IPS-NIHi7 (cell line): ENCODE measurements at regions not wholly inside any gene's neighbourhood (a gene's known extent, or its start where the extent isn't known, plus 50 kb on each side); places are given as distances from the start of the nearest gene placed in this dataset.
A peak's percentile ranks its signal among the peaks of the same experiment; 100 is the strongest.
"Not testable (repeated sequence)": the region's sequence is repeated elsewhere in the genome, so short reads cannot be mapped to it uniquely, and the experiment has no call there.

ENCODE experiments used
- DNase-seq: peaks from one replicate; pipeline ENCODE4 v3.0.0; 2012; ENCODE audit warnings: mixed read lengths; ENCODE audit errors: extremely low spot score

GRCh38 chr4:159655547-159655946 lies 552.7 kb downstream of the RAPGEF2 start:
- DNase-seq: no peak

DNA sequence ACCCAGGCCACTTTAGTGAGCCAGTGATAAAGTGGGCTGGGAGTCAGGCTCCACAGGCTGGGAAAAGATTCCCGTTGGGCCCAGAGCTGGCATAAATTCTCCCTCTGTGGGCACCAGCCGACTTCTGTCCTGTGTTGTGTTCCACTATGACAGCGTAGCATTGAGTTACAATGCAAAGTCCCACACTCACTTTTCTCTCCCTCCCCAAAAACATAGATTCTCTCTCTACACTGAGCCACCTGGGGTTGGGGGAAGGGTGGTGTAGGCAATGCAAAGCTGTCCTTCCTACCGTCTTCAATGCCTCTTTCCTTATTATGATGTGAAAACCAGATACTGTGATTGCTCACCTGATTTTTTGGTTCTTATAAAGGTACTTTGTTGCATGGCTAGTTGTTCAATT lies 566.2 kb downstream of the RAPGEF2 start:
- DNase-seq: no peak

GRCh38 chr4:159673221-159673620 lies 570.3 kb downstream of the RAPGEF2 start:
- DNase-seq: no peak

DNA sequence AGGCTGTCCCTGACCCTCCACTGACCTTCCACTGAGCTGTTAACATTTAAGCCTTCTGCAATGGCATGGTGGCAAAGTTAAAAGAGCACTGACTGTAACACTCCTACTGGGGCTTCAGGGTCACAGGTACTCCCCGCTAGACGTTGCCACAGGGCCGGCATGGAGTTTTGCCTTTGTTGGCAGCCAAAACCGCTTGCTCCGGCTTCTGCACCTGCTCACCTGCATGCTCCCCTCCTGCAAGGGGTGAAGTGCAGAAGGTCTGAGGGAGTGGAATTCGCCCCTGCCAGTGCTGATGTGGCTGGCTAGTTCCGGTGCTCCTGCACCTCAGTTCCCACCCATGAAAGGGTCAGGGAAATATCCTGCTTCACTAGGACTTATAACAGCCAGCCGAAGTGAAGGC lies 571.4 kb downstream of the RAPGEF2 start:
- no peak for DNase-seq

DNA sequence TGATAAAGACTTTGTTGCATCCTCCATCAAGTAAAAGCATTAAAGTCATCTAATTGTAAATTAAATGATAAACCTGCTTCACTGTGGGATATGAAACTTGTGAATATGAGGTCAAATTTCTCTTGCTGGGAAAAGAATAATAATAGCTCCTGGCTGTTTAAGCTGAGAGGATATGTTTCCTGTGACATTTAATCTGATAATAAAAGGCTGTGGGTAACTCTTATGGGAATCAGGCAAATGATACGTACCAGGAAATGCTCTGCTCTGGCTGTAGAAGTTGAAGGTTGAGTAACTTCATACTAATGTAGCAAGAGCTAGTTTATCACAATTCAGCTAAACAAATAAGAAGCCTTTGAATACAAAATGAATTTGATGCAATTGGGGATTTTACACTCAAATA lies 574.6 kb downstream of the RAPGEF2 start:
- no peak for DNase-seq

- DNase-seq: no peak
Observed at GRCh38 chr4:159682996-159683395, 580.1 kb downstream of the RAPGEF2 start.

DNA sequence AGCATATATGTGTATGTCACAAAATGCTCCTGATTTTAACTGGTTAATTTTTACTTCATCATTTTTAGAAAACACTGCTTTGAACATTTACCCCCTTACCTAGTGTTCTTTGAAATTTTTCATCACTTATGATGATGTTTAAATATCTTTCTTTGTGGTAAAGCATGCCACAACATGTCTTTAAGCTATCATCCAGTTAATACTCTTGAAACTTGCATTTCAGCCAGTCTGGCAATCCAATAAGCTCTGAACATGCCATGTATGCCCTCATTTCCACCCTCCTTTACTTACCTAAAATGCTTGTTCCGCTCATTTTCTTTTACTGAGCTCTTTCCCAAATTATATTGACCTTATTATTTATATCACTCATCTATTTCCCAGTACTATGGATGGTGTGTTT lies 581.2 kb downstream of the RAPGEF2 start:
- no peak for DNase-seq

- DNase-seq: no peak
Observed at GRCh38 chr4:159685340-159686092, 582.6 kb downstream of the RAPGEF2 start.

DNA sequence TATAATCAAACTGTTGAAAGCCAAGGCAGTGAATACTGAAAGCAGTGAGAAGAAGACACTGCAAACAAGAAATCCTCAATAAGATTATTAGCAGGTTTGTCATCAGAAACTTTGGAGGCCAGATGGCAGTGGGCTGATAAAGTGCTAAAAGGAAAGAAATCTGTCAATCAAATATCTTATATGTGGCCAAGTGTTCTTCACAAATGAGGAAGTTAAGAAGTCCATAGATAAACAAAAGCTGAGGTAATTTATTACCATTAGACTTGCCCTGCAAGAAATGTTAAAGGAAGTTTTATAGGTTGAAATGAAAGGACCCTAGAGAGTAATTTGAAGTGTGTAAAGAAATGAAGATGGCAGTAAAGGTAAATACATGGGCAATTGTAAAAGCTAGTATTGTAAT lies 586.6 kb downstream of the RAPGEF2 start:
- DNase-seq: no peak

DNA sequence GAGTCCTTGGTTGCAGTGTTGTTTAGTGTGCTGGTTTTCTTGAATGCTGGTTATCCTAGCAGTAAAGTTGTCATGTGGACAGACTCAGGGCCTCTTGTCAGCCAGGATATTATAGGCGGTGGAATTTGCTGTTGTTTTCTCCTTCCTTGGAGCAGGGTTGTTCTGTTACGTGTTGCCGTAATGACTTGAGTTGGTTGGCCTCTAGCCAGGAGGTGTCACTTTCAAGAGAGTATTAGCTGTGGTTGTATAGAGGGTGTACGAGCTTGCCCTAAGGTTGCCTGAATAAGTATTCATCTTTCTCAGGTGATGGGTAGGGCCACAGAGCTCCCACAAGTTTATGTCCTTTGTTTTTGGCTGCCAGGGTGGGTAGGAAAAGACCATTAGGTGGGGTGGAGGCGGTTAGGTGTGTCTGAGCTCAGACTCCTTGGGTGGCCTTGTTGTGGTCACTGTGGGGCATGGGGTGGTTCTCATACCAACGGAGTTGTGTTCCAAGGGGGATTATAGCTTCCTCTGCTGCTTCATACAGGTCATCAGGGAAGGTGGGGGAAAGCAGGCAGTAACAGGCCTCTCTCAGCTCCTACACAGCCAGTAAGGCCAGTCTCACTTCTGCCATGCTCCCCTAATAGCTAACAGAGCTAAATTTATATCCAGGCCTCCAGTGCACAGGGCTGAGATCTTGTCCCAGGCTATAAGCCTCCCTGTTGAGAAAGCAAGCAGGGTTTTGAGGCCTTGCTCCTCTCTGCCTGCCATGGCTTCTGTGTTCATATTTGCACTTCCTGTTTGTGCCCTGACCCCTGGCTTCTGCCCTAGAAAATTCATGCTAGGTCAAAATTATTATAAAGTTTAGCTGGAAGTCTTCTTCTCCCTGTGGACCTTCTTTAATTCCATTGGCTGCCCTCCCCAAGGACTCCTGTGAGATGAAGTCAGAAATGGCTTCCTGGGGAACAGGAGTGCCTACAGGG lies 594.7 kb downstream of the RAPGEF2 start:
- DNase-seq: no peak

GRCh38 chr4:159698336-159698735 lies 595.5 kb downstream of the RAPGEF2 start:
- no peak for DNase-seq

DNA sequence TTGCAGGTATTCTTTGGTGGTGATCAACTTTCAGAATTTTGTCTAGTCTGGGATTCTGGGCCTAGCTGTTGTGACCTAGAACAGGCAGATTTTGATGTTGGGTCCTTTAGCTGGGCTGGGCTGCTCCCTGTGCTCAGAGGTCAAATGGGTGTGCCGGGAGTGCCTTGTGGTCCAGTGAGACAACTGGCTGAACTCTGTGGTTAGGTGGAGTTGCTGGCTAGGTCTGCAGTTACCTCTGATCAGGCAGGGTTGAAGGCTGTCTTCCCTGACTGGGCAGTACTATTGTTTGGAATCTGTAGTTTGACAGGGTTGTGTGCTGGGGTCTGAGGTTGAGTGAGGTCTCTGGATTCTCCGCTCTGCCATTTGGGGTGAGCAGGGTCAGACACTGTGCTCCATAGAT lies 599.3 kb downstream of the RAPGEF2 start:
- no peak for DNase-seq

DNA sequence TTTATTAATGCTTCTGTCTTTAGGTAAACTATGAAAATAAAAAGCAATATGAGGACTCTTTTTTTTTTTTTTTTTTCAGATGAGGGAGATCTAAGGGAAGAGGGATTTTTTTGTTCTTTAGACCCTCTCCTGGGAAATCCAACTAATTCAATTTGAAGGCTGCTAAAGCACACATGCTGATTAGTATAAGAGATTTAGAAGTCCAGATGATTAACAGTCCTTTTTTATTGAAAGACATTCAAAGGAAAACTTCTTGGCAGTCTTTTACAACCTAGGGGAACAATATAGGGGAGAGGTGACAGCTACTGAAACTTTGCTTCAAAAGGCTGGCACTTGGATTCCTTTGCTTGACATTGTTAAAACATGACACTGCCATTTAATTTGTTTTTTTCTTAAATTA lies 602.5 kb downstream of the RAPGEF2 start:
- DNase-seq: no peak

DNA sequence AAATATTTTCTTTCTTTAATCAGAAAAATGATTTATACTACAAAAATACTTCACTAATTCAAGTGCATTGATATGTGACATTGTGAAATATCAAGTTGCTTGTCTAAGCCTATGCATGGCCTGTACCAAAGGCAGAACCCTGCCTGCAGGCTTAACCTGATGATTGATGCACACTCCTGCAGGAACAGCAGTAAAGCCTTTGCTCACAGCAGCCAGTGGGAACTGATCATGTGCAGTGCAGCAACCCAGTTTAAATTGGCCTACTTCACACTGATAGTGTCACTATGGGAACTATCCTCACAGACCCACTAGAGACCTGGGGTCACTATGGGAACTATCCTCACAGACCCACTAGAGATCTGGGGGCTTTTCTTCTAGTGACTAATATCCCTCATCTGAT lies 603.8 kb downstream of the RAPGEF2 start:
- DNase-seq: no peak

DNA sequence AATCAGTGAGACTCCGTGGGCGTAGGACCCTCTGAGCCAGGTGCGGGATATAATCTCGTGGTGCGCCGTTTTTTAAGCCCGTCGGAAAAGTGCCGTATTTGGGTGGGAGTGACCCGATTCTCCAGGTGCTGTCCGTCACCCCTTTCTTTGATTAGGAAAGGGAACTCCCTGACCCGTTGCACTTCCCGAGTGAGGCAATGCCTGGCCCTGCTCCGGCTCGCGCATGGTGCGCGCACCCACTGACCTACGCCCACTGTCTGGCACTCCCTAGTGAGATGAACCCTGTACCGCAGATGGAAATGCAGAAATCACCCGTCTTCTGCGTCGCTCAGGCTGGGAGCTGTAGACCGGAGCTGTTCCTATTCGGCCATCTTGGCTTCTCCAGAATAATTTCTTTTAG lies 612.3 kb downstream of the RAPGEF2 start:
- DNase-seq: not testable (repeated sequence)

DNA sequence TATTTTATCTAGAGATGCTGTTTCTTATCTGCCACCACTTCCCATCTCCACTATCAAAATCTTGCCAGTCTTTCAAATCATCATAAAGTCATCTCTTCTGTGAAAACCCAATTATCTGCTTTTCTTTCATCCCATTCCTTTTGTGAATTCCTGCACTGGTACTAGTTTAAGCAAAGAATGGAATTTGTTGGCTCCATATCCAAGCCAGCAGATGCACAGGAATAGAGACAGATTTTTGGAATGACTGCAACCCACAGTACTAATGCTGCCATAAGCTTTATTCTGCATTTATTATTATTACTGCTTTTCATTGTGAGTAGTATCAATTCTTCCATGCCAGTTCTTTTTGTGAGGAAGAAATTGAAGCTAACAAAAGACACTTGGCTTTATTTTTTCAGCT lies 616.7 kb downstream of the RAPGEF2 start:
- DNase-seq: no peak

DNA sequence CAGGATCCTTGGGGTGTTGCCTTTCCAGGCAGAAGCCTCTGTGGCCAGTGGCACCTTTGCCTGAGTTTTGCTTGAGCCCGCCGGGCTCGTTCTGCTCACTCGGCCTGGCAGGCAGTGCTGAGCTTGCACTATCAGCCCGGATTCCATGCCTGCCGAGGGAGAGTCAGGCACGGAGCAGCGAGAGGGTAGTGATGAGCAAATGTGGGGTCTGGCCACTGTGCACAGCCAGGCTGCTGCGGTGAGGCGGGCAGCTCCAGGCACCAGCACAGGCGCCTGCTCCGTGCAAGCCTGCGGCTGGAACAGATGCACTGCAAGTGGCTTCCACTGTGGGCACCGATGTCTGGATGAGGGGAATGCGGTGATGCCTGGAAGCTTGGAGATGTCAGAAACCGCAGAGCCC lies 619.2 kb downstream of the RAPGEF2 start:
- no peak for DNase-seq

DNA sequence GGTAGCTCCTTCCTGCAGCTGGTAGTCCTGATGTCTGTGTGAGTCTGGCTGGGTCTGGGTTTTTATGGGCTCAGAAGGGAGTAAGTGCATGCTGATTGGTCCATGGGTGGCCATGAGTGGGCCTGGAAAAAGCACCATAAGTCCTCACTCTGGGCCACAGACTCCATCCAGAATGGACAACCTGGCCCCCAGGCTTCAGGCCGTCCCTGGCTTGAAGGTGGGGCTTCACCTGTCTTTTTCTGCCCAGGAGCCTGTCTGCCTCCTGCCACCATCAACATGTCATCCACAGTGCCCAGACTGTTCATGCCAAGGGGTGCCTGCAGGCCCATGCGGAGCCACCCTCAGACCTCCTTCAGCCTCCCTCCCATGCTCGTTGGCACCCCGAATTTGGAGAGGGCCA lies 620.0 kb downstream of the RAPGEF2 start:
- DNase-seq: no peak

DNA sequence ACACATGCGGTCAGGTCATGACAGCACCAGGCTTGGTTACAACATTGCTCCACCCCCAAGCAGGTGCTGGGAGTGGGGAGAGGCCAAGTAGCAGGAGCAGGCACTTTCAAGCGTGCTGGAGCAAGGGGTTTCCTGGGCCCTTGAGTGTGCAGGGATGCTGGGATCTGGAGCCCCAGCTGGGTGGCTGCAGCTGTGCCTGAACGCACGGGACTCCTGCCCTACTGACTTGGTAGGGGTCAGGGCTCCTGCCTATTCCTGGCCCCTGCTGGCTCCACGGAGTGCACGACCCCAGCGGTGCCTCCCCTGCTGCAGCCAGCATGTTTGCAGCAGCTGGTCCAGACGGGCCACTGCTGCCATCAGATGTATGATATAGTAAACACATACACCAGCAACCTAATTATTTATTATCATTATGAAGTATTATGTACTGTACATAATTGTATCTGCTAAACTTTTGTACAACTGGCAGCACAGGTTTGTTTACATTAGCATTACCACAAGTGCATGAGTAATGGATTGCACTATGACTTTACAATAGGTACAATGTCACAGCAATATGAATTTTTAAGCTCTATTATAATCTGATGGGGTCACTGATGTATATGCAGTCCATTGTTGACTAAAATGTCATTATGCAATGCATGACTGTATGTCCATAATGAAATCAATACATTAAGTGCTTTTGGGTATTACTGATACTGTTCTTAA lies 620.6 kb downstream of the RAPGEF2 start:
- no peak for DNase-seq

GRCh38 chr4:159725571-159725970 lies 622.7 kb downstream of the RAPGEF2 start:
- DNase-seq: no peak

DNA sequence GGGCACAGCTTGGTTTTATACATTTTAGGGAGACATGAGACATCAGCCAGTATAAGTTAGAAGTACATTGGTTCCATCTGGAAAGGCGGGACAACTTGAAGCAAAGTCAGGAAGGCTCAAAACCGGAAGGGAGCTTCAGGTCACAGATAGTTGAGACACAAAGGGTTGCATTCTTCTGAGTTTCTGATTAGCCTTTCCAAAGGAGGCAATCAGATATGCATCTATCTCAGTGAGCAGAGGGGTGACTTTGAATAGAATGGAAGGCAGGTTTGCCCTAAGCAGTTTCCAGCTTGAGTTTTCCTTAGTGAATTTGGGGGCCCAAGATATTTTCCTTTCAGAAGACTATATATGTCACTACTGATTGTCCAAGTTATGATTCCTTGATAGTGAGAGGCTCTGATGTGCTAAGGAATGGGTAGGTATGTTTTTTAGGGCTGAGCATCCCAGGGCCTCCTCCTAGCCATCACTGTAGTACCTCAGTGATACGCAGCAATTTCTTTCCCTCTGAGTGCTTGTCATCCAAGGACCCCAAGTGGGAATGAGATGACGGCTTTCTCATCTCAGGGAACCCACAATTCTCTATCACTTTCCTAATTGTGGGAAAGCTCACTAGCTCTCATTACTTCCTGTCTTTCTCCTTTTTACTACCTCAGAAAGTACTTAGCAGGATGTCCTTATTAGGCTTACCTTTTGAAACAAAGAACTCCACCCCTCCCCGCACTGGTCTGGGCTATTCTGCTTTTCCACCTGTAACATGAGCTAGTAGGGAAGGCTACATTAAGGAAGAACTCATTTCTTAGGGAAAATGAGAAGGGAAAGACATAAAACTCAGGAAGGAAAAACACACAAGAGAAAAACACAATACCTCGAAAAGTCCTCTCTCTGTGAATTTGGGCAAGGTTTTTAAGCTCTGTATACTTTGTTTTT lies 632.7 kb downstream of the RAPGEF2 start:
- DNase-seq: peak; percentile 41
